KMS-11 (cell line): ENCODE measurements at regions not wholly inside any gene's neighbourhood (a gene's known extent, or its start where the extent isn't known, plus 50 kb on each side); places are given as distances from the start of the nearest gene placed in this dataset.

Source experiments
- H2AFZ ChIP-seq: fragments of 200-600 bp; sonication (generic); 2 replicates; pipeline ENCODE4 v1.6.1; 2016; ENCODE audit warnings: antibody characterized with exemption, mixed run types, low read depth
- H3K27ac ChIP-seq: fragments of 200-600 bp; sonication (generic); 2 replicates; pipeline ENCODE4 v1.6.1; 2016; ENCODE audit warnings: mild to moderate bottlenecking, mixed run types
- H3K27me3 ChIP-seq: fragments of 200-600 bp; sonication (generic); 2 replicates; pipeline ENCODE4 v1.6.1; 2017; ENCODE audit warnings: mild to moderate bottlenecking, low read depth, mixed run types, moderate library complexity; ENCODE audit not compliant: insufficient read depth
- H3K36me3 ChIP-seq: fragments of 200-600 bp; sonication (generic); 2 replicates; pipeline ENCODE4 v1.6.1; 2017; ENCODE audit warnings: mild to moderate bottlenecking, mixed run types; ENCODE audit not compliant: insufficient read depth
- H3K4me1 ChIP-seq: fragments of 200-600 bp; sonication (generic); 2 replicates; pipeline ENCODE4 v1.6.1; 2016; ENCODE audit warnings: mild to moderate bottlenecking, low read depth, mixed run types; ENCODE audit not compliant: poor library complexity, severe bottlenecking
- H3K4me2 ChIP-seq: fragments of 200-600 bp; sonication (generic); 2 replicates; pipeline ENCODE4 v1.7.0; 2016; ENCODE audit warnings: mild to moderate bottlenecking, mixed run types
- H3K4me3 ChIP-seq: fragments of 200-600 bp; sonication (generic); IDR thresholded peaks from 2 replicates; pipeline ENCODE4 v1.6.1; 2017; ENCODE audit warnings: low read depth, low read length, mixed read lengths; ENCODE audit not compliant: insufficient read depth
- H3K79me2 ChIP-seq: fragments of 200-600 bp; sonication (generic); 2 replicates; pipeline ENCODE4 v1.6.1; 2016; ENCODE audit warnings: low read depth, mixed run types; ENCODE audit not compliant: insufficient read depth
- H3K9ac ChIP-seq: fragments of 200-600 bp; sonication (generic); 2 replicates; pipeline ENCODE4 v1.6.1; 2016; ENCODE audit warnings: mild to moderate bottlenecking, mixed run types
- H4K20me1 ChIP-seq: fragments of 200-600 bp; sonication (generic); 2 replicates; pipeline ENCODE4 v1.6.1; 2016; ENCODE audit warnings: mild to moderate bottlenecking, mixed run types; ENCODE audit not compliant: insufficient read depth
- CTCF ChIP-seq: fragments of 200-600 bp; sonication (generic); conservative IDR thresholded peaks from 2 replicates; pipeline ENCODE4 v1.6.1; 2017; ENCODE audit warnings: low read depth, mild to moderate bottlenecking, antibody characterized with exemption, low read length, moderate library complexity, mixed read lengths

DNA sequence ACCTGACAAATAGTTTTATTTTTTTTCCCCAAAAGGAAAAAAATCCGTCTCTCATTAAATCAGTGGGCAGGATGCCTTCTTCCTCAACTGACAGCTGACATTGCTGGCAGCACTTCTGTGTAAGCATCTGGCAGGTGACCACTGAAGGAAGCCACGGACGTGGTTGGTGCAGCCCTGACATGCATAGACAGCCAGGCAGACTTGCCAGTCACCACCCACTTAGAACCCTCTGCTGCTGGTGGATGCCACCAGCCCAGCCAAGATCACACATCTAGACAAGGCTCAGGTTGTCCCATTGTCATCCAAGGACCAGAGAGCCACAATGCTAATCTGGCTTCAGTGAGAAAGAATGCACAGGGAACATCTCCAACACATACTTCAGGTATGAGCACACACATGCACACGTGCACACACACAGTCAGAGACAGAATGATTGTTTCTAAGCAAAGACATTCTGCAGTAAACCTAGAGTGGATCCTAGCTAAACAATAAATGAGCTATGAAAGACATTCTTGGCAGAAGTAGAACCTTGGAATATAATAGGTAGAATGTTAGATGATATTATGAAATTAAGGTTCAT, 49.8 kb upstream of the BMAL1 start:
- Histone ChIP-seq H3K4me3 (no peak overlapping the region), H3K27ac (no peak overlapping the region), H3K79me2 (no peaks in the 10 kb centered on the region), H3K4me1 (no peaks in the 10 kb centered on the region), H3K36me3 (no peaks in the 10 kb centered on the region), H3K9ac (no peak overlapping the region), H3K27me3 (no peaks in the 10 kb centered on the region), H4K20me1 (no peaks in the 10 kb centered on the region), H3K4me2 (no peak overlapping the region), H2AFZ (no peak overlapping the region)
- TF ChIP-seq CTCF = no peak
